Keratinocyte (primary cell): ENCODE measurements at regions not wholly inside any gene's neighbourhood (a gene's known extent, or its start where the extent isn't known, plus 50 kb on each side); places are given as distances from the start of the nearest gene placed in this dataset.

ENCODE experiments used
- DNase-seq: peaks from one replicate; pipeline ENCODE4 v3.0.0-alpha.2; 2011; ENCODE audit warnings: low read depth, missing footprints, low spot score
- FAIRE-seq: peaks from 2 replicates; lab custom pipeline; 2011; peaks lifted over from hg19 to GRCh38; lab: Jason Lieb, UNC
- H2AFZ ChIP-seq: 2 replicates; pipeline ENCODE4 v1.6.0; 2012; ENCODE audit warnings: low read length, control low read depth, inconsistent platforms; ENCODE audit not compliant: control insufficient read depth
- H3K27ac ChIP-seq: 2 replicates; pipeline ENCODE4 v1.5.1; 2011; ENCODE audit warnings: low read length; ENCODE audit not compliant: control insufficient read depth, insufficient read depth
- H3K27me3 ChIP-seq: 3 replicates; pipeline ENCODE4 v1.6.0; 2011; ENCODE audit warnings: low read length; ENCODE audit not compliant: control insufficient read depth, insufficient read depth; ENCODE audit errors: extremely low read depth
- H3K36me3 ChIP-seq, 2 experiments: 2 replicates in 1 of 2; 3 replicates in 1 of 2; pipeline ENCODE4 v1.5.1; 2011; ENCODE audit warnings: low read length in 2 of 2, mild to moderate bottlenecking in 1 of 2; ENCODE audit not compliant: control insufficient read depth in 2 of 2, insufficient read depth in 2 of 2; ENCODE audit errors: extremely low read depth in 1 of 2
- H3K4me1 ChIP-seq: 3 replicates; pipeline ENCODE4 v1.5.1; 2011; ENCODE audit warnings: low read length; ENCODE audit not compliant: control insufficient read depth, insufficient read depth; ENCODE audit errors: extremely low read depth
- H3K4me2 ChIP-seq: 3 replicates; pipeline ENCODE4 v1.6.0; 2011; ENCODE audit warnings: low read depth, low read length; ENCODE audit not compliant: control insufficient read depth, insufficient read depth; ENCODE audit errors: extremely low read depth
- H3K4me3 ChIP-seq, 3 experiments: fragments of 200-600 bp in 1 of 3; sonication (generic) in 1 of 3; 2 replicates in 2 of 3; 3 replicates in 1 of 3; pipeline ENCODE4 v1.5.1; 2011 to 2016; ENCODE audit warnings: low read length in 3 of 3, mild to moderate bottlenecking in 3 of 3, control low read depth in 2 of 3, inconsistent platforms in 1 of 3, low read depth in 1 of 3, mixed read lengths in 1 of 3, mixed run types in 1 of 3, moderate library complexity in 1 of 3; ENCODE audit not compliant: control insufficient read depth in 2 of 3, insufficient read depth in 2 of 3; ENCODE audit errors: extremely low read depth in 1 of 3
- H3K79me2 ChIP-seq: 2 replicates; pipeline ENCODE4 v1.6.0; 2012; ENCODE audit warnings: low read length; ENCODE audit not compliant: control insufficient read depth, insufficient read depth
- H3K9ac ChIP-seq: 3 replicates; pipeline ENCODE4 v1.6.0; 2011; ENCODE audit warnings: low read length; ENCODE audit not compliant: control insufficient read depth, insufficient read depth; ENCODE audit errors: extremely low read depth
- H3K9me1 ChIP-seq: 3 replicates; pipeline ENCODE4 v1.6.0; 2011; ENCODE audit warnings: low read length; ENCODE audit not compliant: control insufficient read depth, insufficient read depth; ENCODE audit errors: extremely low read depth
- H3K9me3 ChIP-seq: 2 replicates; pipeline ENCODE4 v1.5.1; 2012; ENCODE audit warnings: low read depth, low read length; ENCODE audit not compliant: control insufficient read depth
- H4K20me1 ChIP-seq: 3 replicates; pipeline ENCODE4 v1.6.0; 2011; ENCODE audit warnings: low read length; ENCODE audit not compliant: control insufficient read depth, insufficient read depth; ENCODE audit errors: extremely low read depth
- CTCF ChIP-seq, 3 experiments: IDR thresholded peaks in 1 of 3; conservative IDR thresholded peaks in 1 of 3; optimal IDR thresholded peaks in 1 of 3; 2 replicates in 2 of 3; 3 replicates in 1 of 3; pipeline versions ENCODE3 to v1.5.1; 2011; ENCODE audit warnings: low read length in 3 of 3, mild to moderate bottlenecking in 3 of 3, moderate library complexity in 2 of 3, control low read depth in 1 of 3, inconsistent platforms in 1 of 3; ENCODE audit not compliant: insufficient read depth in 2 of 3; ENCODE audit errors: extremely low read depth in 1 of 3
- EZH2 ChIP-seq: IDR thresholded peaks from one replicate; pipeline ENCODE4 v1.6.1; 2012; ENCODE audit warnings: inconsistent platforms, mild to moderate bottlenecking, low read length, moderate library complexity
- dilution Hi-C: fragments of 300-500 bp; cut with MboI; formaldehyde crosslinking; loops from one replicate; pipeline ENCODE4 v1.7.0; 2020; ENCODE audit warnings: low sequenced_read_pairs; ENCODE audit not compliant: extremely low pct_ligation_motif_present

- H3K27ac ChIP-seq: no peak overlapping the region
- H3K4me3 ChIP-seq: no peak overlapping the region
- no peak overlapping the region for H3K4me2 ChIP-seq
- no peaks in the 10 kb centered on the region for H3K9me3 ChIP-seq
- H4K20me1 ChIP-seq: no peaks in the 10 kb centered on the region
- peaks cover 23% of the 10 kb centered on the region for H3K27me3 ChIP-seq
- no peak overlapping the region for H2AFZ ChIP-seq
- DNase-seq (no peak), FAIRE-seq (no peak)
- no peak for TF ChIP-seq CTCF (optimal IDR thresholded peaks at IDR 0.05 in 1 of 3, IDR thresholded peaks at IDR 0.05 in 1 of 3, conservative IDR thresholded peaks at IDR 0.05 in 1 of 3; ENCODE audit: extremely low read depth in 1 of 3, insufficient read depth in 2 of 3, low read length in 3 of 3)
- TF ChIP-seq EZH2: no peak
- H3K4me1 ChIP-seq: peaks cover 5% of the 10 kb centered on the region
- no peaks in the 10 kb centered on the region for H3K9me1 ChIP-seq
- H3K9ac ChIP-seq: no peak overlapping the region
- dilution Hi-C loops: no loop called here
- no peaks in the 10 kb centered on the region for H3K79me2 ChIP-seq
- H3K36me3 ChIP-seq: no peaks in the 10 kb centered on the region
Observed at GRCh38 chr2:120401275-120402066, 55.5 kb downstream of the INHBB start.

GRCh38 chr2:120402067-120402433 is 56.1 kb downstream of the INHBB start:
- no peak for FAIRE-seq
- DNase-seq: no peak
- Histone ChIP-seq H3K4me1 (peaks cover 5% of the 10 kb centered on the region), H3K36me3 (no peaks in the 10 kb centered on the region), H4K20me1 (no peaks in the 10 kb centered on the region), H3K79me2 (no peaks in the 10 kb centered on the region), H3K4me3 (no peak overlapping the region), H3K9me3 (no peaks in the 10 kb centered on the region), H3K9ac (no peak overlapping the region), H3K9me1 (no peaks in the 10 kb centered on the region), H3K4me2 (no peak overlapping the region), H3K27ac (no peak overlapping the region), H2AFZ (no peak overlapping the region), H3K27me3 (peaks cover 17% of the 10 kb centered on the region)
- dilution Hi-C loops: no loop called here
- TF ChIP-seq EZH2: no peak

GRCh38 chr2:120402508-120402907 is 56.6 kb downstream of the INHBB start:
- Histone ChIP-seq H3K27ac (no peak overlapping the region), H3K4me2 (no peak overlapping the region), H3K4me3 (no peak overlapping the region), H3K9me3 (no peaks in the 10 kb centered on the region), H3K9me1 (no peaks in the 10 kb centered on the region), H3K4me1 (peaks cover 5% of the 10 kb centered on the region), H4K20me1 (no peaks in the 10 kb centered on the region), H3K27me3 (peaks cover 15% of the 10 kb centered on the region), H3K9ac (no peak overlapping the region), H2AFZ (no peak overlapping the region), H3K79me2 (no peaks in the 10 kb centered on the region), H3K36me3 (no peaks in the 10 kb centered on the region)
- DNase-seq (no peak), FAIRE-seq (no peak)
- TF ChIP-seq EZH2 (no peak), CTCF (optimal IDR thresholded peaks at IDR 0.05 in 1 of 3, IDR thresholded peaks at IDR 0.05 in 1 of 3, conservative IDR thresholded peaks at IDR 0.05 in 1 of 3; ENCODE audit: extremely low read depth in 1 of 3, insufficient read depth in 2 of 3, low read length in 3 of 3) (no peak)
- dilution Hi-C loops: no loop called here
